ENCODE measurements at regions not wholly inside any gene's neighbourhood (a gene's known extent, or its start where the extent isn't known, plus 50 kb on each side); places are given as distances from the start of the nearest gene placed in this dataset.

DNA sequence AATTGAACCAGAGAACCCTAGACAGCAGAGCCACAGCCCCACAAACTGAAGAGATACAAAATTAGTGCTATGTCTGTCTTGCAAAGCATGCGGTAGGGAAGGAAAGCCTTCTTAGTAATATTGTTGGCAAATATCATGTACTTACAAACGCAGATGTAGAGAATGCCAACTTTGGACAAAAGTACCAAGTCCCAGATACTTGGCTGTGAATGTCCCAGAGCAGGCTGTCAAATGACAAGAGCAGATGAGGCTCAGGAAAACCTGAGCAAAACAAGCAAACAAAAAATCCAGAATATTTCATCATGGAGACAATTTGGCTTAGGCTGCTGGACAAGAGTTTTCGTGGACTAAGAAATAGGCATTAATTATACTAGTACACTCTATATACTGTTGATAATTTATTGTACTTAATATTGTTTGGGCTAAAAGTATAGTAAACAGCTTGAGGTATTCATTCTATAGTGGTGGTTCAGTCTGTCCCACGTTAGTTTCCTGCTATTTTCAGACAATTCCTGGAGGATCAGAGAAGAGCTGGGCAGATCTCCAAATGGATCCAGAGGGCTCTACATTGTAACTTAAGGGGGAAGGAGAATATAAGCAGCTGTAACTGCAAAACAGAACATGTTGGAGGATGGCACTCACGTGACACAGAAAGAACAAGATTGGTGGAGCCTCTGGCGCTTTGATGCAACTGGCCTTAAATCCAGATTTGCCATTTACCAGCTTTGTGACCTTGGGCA lies 329.8 kb downstream of the ATP23 start:
- DNase-seq: no peak

- DNase-seq: no peak
These were observed 331.1 kb downstream of the ATP23 start for GRCh38 chr12:58272461-58272860.

DNA sequence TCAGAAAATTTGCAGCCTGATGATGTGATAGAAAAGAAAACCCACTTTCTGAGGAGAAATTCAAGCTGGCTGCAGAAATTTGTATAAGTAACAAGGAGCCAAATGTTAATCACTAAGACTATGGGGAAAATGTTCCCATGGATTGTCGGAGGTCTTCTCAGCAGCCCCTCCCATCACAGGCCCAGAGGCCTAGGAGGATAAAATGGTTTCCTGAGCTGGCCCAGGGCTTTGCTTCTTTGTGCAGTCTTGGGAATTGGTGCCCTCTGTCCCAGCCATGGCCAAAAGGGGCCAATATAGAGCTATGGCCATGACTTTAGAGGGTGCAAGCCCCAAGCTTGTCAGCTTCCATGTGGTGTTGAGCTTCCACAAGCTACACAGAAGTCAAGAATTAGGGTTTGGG lies 335.9 kb downstream of the ATP23 start:
- DNase-seq: no peak

DNA sequence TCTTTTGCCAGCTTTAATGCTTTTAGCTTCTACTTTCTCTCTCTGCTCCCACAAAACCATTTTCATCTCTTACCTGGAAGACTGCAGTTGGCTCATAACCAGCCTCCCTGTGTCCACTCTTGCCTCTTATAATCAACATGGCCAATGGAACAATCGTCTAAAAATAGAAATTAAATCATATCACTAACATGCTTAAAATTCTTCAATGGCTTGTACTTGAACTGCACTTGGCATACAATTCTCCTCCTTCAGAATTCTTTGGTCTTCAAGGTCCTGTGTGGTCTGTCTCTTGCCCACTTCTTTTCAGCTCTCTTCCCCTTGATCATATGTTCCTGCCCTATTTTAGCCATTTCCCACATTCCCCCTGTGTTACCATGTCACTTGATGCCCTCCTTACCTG lies 342.2 kb downstream of the ATP23 start:
- DNase-seq: no peak

DNA sequence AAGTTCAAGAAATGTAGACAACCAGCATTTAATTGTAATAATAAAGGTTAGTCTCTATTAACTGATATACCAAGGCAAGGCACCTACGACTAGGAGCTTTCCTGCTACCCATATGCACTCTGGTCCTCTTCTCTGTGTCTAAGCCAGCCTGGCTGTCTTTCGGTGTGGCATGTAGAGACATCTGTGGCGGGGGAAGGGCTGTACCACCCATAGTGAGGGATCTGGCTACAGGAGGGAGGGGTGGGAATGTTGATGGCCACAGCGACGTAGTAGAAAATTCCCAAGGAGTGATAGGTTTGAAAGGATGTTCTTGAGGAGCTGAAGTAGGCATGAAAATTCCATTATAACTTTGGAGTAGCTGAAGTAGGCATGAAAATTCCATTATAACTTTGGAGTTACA lies 344.2 kb downstream of the ATP23 start:
- no peak for DNase-seq

DNA sequence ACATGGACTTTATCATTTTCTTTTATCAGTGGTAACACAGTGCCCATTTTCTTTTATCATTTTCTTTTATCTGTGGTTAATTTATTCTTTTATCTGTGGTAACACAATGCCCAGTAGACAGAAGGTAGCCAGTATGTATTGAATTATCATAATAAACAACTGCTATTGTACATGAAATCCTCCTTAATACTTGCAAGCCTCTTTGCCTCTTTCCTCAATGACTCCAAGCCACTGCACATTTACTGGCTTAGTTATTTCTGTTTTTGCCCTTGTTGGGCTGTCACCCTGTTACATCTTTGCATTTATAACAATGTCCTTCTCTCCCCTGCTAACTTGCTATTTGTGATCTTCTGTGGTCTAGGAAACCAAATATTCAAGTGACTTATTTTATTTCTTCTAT lies 345.0 kb downstream of the ATP23 start:
- DNase-seq: no peak

DNA sequence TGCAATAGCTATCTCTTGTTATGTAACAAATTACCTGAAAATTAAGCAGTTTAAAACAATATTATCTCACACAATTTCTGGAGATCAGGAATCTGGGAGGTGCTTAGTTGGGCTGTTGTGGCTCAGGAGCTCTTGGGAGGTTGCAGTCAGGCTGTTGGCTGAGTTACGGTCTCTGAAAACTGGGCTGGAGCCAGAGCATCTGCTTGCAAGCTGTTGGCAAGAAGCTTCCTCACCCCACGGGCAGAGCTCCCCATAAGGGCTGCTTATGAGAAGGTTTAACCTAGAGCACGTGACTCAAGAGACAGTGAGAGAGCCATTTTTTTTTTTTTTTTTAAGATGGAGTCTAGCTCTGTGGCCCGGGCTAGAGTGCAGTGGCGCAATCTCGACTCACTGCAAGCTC lies 346.8 kb downstream of the ATP23 start:
- DNase-seq: no peak

- DNase-seq: no peak
These were observed 349.7 kb downstream of the ATP23 start for GRCh38 chr12:58291106-58291505.

- no peak for DNase-seq
These were observed 352.1 kb downstream of the ATP23 start for GRCh38 chr12:58293308-58293982.

DNA sequence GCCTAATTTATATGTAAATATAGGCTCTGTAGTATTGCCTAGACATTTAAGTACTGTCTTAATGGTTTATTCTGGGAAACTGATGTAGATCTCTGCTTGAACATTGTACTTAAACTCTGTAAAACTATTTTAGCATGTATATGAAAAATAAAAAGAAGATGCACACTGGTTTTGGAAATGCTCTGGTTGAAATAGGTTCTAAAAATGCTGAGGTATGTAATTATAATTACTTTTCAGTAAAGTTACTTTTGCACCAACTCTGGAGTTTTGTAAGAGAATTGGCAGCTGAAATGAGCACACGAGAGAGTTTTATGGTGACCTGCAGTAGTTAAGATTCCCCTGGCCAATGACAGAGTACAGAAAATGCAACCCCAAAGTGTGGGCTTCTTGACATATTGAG lies 353.9 kb downstream of the ATP23 start:
- no peak for DNase-seq

DNA sequence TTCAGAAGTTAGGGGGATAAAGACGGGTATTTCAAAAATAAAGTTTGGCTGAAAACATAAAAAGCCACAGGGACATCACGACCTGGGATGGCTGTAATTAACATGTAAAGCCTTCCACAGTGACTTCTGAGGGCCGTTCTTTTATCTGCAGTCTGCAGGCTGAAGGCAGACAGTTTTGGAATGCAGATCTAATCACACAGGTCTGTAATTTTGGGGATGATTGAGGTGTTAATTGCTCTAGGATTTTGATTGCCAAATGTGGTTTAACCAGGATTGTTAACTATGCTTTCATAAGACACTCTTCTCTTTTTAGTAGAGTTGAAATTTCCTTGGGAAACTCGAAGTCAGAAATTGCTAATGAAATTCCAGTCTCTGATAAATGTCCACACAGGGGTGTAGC lies 355.5 kb downstream of the ATP23 start:
- DNase-seq: no peak

DNA sequence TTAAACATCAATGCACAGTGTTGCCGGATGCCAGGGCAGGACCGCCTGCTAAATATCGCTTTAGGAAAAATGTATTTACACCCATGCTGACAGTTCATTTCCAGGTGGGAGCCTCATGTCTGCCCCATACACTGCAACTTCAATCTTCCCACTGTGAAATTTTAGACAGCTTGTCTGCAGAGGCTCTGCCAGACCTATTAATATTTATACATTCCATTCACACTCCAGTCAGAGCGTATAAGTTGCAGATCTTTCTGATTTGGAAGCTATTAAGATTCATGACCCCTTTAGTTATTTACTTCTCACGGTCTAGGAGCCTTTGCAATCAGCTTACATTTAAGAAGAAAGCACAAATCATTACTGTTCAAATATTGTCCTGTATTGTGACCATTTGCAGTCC lies 357.4 kb downstream of the ATP23 start:
- DNase-seq: no peak

DNA sequence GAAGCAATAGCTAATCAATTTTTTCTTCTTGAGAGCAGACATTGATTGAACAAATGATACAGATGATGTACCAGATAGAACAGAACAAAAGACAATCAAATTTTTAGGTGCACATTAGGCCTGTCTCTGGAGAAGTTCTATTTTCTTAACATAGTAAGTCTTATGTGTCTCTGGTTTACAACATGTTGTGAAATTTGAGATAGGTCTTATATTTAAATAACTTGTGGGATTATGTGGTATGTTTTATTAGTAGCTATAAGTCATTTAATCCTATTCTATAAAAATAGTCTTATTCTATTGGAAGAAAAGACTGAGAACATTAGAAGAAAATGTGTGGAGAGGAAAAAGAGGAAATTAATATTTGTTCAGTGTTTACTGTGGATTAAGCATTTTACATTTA lies 358.0 kb downstream of the ATP23 start:
- DNase-seq: no peak

GRCh38 chr12:58301038-58301729 lies 359.8 kb downstream of the ATP23 start:
- DNase-seq: no peak

GRCh38 chr12:58301730-58302122 lies 360.4 kb downstream of the ATP23 start:
- no peak for DNase-seq

DNA sequence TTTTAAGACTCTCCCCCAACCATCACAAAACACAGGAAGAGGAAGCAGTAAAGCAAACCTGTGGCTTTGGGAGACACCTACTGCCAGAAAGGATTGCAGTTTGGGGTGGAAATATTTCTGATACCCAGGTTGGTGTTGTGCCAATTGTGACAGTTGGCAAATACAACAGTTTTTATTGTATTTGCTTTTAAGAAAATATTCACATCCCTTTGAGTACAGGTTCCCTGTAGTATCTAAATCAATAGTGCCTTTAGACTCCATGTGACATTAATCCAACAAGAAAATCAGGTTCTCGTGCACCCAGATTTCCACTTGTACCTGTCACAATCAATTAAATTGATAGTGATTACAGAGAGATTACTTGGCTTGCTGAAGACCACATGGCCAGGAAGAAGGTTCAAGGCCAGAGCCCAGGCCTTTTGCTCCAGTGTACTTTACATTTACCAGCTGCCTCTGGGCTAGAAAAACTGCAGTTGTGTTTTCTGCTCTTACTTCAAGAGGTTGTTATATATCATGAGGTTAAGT lies 361.2 kb downstream of the ATP23 start:
- no peak for DNase-seq

GRCh38 chr12:58306266-58307000 lies 365.1 kb downstream of the ATP23 start:
- no peak for DNase-seq

DNA sequence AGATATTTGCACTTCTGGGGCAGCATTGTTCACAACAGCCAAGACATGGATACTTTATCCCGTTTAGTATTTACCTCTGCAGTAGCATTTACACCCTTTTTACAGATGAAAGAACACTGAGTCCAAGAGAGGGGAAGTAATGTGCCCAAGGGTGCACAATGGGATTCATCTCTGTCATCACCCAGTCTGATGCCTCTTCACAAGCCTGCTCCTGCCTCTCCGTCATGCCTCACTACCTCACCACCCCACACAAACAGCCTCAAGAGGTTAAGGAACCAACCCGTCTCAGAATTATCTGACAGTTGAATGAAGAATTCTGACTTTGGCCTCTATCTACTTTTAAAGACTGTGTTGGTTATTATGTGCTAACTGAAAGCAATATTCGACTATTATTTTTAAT lies 368.4 kb downstream of the ATP23 start:
- no peak for DNase-seq

DNA sequence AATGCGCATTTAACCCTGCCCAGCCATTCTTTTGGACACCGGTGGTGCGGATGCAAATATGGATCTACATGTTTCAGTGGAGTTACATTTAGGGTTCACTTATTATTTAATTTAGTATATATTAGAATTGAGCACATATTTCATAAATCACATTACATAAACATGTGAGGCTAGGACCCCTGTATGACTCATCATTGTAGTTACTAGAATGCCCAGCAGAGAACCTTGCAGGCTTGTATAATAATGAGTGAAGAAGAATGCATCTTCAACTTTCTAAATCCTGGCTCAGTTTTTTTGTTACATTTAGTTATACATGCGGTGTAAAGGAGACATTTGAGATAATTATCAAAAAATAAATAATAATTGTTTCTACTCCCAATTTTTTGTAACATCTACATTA lies 369.0 kb downstream of the ATP23 start:
- DNase-seq: no peak

DNA sequence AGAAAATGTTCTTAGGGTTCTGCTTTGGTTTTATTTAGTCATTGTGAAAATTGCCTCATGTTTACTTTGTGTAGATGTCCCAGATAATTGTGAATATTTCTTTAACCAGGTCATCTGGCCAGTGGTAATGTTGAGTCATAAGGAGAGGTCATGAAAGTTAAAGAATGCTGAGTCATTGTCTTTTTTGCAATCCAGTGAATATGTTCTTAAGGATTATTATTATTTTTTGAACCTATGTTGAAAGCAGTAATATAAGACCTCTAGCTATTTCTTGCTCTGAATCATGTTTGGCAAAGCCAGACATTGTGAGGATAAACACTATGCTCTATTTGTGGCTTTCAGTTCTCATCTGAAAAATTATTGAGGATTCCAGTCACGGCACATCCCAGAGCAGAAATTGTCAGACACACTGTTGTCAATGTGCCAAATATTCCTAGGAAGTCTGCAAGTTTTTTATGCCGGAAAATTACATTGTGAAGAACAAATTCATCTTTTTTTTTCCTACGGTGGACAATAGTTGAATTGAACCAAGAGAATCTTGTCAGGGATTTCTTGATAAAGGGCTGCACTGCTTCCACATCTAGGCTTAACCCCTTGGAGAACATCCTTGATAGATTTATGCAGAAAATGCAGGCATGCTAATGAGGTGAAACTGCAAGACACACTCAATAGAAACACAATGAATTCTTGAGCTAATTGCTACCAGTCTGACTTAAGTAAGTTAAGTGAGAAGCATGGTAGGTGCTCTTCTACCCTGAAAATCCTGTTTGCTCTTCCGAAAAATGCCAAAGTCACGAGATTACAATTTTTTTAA lies 369.6 kb downstream of the ATP23 start:
- DNase-seq: no peak

DNA sequence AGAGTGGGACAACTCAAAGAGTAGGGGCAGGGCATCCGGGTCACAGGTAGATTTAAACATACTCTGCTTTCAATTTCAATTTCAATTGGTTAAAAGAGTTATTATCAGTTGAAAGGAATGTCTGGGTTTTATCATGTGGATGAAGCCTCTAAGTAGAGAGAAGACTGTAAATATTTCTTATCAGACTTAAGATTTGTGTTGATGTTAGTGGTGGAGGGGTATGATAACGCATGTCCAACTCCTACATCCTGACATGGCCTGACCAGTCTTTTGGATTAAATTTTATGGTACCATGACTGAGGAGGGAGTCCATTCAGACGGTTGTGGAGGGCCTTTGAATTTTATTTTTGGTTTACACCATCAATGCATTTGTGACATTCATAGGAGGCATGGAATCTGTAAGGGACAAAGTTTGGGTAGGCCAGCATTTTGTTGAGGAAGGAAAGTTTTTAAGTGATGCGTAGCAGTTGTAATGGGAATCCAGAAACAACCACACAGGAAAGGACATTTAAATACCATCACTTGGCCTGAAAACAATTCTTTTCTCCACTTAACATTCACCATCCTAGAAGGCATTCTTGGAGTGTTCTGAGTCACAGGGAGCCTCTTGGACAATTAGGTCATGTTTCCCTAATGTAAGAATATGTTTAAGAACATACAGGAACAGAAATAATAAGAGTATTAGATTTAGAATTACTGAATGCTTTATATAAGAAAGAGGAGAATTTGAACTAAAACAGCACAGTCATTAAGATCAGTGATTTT lies 371.9 kb downstream of the ATP23 start:
- no peak for DNase-seq

DNA sequence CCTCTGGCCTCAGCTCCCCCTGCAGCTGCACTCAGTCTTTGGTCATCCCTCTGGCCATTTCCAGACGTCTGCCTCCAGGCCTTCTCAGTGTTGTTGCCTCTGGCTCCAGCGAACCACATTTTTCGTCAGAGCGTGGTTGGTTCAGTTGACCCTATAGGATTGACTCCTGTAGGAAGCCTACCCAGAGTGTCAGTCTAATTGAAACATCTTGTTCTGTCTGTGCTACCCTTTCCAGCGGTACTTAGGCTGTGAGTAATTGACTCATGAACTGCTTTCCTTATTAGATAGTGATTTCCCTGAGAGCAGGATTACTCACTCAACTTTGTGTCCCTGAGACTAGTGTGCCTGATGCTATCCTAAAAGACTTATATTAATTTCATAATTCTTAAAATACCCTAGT lies 373.2 kb downstream of the ATP23 start:
- no peak for DNase-seq
